Caki2 (cell line): ENCODE measurements at regions not wholly inside any gene's neighbourhood (a gene's known extent, or its start where the extent isn't known, plus 50 kb on each side); places are given as distances from the start of the nearest gene placed in this dataset.
"Not testable (repeated sequence)": the region's sequence is repeated elsewhere in the genome, so short reads cannot be mapped to it uniquely, and the experiment has no call there.

Experiments used
- DNase-seq: peaks from one replicate; pipeline ENCODE4 v3.0.0-alpha.2; 2015; ENCODE audit warnings: low read depth
- in situ Hi-C: cut with HindIII; loops from 2 replicates; pipeline ENCODE4 v1.10.0; 2016; ENCODE audit warnings: low sequenced_read_pairs, low pct_unique_long_range_greater_than_20kb, mixed read lengths

DNA sequence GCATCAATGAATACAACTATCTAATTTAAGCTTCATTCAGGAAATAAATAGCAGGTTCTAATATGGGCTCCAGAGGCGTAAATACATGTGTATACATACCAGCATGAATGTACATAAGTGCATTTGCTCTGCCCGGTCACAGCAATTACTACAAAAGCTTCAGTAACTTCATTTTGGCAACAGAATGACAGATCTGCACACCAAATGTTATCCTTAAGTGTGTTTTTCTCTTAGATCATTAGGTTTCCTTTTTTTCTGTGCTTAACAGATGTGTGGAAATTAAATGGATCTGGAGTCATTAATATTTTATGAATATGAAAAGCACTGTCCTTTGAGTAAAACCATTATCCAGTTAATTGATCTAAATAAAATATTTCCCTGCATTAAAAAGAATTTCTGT, 159.0 kb upstream of the MEOX2 start:
- no peak for DNase-seq
- in situ Hi-C loops = no loop called here

- in situ Hi-C loops = no loop called here
- DNase-seq = no peak
Observed at GRCh38 chr7:15839416-15840100, 153.1 kb upstream of the MEOX2 start.

GRCh38 chr7:15838265-15838664, 151.8 kb upstream of the MEOX2 start:
- DNase-seq = no peak

DNA sequence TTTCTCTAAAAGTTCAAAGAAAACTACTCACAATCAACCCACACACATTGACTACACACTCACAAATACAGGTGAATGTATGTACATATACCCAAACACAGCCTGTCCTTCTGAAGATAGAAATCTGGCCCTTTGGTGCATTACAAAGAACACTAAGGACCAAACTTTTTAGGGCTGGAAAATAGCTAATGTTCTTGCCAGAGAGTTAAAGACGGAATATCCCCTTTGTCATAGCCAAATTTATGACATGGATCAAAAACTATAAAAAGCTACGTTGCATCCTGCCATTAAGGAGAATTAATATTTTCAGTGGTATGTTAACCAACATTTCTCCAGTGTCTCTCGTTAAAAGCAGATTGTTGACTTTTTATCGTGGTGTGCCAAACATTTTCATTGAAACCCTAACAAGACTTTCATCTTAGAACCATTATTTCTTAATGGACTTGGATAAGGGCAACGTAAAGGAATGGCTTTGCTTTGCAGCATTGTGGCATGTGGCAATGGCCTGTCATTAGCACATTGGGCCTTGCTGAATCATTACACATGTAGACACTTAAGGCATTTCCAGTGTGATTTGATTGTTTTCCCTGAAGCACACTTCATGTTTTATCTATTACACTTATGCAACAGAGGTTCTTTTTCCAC, 150.9 kb upstream of the MEOX2 start:
- in situ Hi-C loops = no loop called here
- DNase-seq = no peak

More at GRCh38 chr7:15838265-15838664, 151.8 kb upstream of the MEOX2 start:
- in situ Hi-C loops = no loop called here

DNA sequence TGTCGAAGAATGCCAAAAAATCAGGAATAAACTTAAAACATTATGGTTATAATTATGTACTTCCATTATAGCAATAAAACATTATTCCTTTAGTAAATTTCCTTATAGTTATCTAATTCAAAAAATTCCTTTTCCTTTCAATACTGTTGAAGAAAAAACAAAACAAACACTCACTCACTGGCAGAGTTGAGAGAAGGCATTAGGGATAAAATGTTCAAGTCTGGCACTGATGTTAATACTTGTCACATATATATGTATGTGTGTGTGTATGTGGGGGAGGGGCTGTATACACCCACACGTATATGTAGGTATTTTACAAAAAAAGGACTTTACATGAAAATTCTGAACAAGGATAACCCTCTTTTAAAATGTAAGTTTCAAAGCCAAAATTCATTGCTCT, 150.2 kb upstream of the MEOX2 start:
- in situ Hi-C loops = no loop called here
- no peak for DNase-seq

GRCh38 chr7:15836041-15836440, 149.6 kb upstream of the MEOX2 start:
- no peak for DNase-seq
- in situ Hi-C loops = no loop called here

DNA sequence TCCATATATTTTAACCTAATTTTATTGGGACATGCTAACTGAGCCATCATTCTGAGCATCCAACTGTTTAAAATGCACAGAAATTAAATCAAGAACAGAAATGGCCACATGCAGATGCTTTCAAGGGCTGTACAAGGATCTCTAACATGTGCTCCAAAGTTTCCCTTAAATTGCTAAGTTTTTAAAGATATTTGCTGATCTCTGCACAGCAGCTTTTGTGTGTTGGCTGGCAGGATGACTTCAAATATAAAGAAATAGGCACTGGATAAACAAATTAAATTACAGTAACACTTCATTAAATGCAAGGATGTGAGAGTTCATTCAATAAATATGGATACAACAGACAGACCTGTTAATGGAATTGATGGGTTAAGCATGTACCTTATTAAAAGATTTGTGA, 148.0 kb upstream of the MEOX2 start:
- no peak for DNase-seq
- in situ Hi-C loops = no loop called here

DNA sequence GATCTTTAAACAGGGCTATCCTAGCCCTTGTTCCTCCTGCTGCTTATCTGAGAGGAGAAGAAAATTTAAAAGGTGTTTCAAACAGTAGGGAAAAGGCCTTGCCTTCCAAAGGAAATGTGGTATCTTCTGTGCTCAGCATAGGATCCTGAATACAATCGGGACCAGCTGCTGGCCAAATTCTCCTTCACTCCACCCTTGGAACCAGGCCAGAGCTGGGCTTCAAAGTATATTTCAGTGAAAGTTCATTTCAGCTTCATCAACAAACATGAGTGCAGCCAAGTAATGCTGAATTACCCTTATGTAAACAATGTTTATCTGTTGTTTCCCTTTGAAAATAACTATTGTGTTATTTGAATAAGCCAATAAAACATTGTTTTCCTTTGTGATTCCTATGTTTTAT, 146.5 kb upstream of the MEOX2 start:
- in situ Hi-C loops = no loop called here

GRCh38 chr7:15831606-15832005, 145.1 kb upstream of the MEOX2 start:
- no peak for DNase-seq
- in situ Hi-C loops = no loop called here

More for the DNA sequence above, 146.5 kb upstream of the MEOX2 start:
- DNase-seq = no peak

DNA sequence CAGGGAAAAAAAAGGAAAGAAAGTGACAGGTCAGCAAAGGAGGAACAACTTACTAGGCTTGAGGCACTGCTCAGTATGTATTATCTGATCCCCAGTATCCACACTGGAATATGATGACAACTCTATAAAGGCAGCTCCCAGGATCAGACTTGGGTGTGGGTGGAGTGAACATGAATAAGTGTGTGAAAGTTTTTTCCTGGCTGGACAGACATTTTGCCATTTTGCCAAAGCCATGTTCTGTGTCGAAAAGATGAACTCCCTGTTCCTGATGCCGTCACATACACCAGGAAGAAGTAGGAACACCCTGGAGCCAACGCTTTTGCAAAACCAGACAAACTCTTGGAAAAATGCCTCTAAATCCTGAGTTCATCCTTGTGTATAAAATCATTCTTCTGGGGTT, 143.2 kb upstream of the MEOX2 start:
- DNase-seq = no peak
- in situ Hi-C loops = no loop called here

DNA sequence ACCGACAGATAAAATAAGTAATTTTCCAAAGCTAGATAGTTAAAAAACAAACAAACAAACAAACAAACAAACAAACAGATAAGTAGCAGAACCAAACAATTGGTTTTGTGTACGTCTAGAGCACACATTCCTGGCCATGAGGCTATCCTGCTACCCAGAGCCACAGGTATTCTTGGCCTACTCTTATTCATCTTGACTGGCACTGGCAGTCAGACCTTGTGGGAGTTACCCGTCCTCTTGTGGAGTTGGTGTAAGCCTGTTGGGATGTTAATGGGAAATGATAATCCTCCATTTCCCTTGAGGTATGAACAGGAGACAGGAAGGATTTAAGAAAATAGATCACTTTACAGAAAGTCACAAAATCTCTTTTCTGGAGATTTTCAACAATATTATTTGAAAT, 142.4 kb upstream of the MEOX2 start:
- in situ Hi-C loops = no loop called here
- no peak for DNase-seq

DNA sequence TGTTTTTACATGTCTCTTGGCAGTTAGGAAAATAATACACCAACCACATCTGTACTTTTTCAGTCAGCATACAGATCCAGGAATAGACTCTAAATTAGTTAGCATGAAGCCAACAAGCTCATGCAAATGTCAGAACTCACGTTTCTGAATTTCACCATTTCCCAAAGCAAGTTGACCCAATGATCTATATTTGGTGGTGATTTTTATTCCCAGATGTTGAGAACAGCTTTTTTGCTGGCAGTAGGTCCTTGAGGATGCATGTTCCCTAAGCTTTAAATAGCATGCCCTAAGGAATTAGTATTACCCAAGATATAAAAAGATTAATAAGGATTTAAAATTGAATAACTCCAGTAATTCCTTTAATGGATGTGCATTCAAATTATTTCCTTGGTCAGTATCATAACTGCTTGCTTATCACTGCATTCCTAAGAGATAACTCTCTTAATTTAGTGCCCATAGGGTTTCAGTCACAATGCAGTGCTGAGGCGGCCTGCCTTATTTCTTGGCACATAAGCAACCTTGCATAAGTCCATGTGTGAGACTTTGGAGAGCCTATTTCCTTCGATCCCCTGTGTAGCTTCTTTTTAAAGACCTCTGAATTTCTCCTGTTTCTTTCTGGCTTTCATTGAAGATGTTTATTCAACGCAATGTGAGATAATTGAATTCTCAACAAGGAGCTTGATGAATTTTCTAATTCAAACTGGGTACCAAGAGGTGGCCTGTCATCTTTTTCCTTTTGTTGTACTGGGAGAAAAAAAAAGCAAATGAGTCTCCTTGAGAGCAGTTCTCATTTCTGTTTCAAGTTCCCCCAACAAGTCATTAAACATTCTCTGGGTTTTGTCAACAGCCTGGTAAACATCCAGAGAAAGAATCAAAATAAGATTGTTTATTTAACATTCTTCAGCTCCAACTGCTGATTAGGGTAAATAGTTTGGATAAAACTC, 135.3 kb upstream of the MEOX2 start:
- in situ Hi-C loops = no loop called here
- no peak for DNase-seq

GRCh38 chr7:15820319-15820718, 133.8 kb upstream of the MEOX2 start:
- in situ Hi-C loops = no loop called here
- DNase-seq = no peak

- no peak for DNase-seq
- in situ Hi-C loops = no loop called here
Observed at GRCh38 chr7:15816835-15817426, 130.4 kb upstream of the MEOX2 start.

DNA sequence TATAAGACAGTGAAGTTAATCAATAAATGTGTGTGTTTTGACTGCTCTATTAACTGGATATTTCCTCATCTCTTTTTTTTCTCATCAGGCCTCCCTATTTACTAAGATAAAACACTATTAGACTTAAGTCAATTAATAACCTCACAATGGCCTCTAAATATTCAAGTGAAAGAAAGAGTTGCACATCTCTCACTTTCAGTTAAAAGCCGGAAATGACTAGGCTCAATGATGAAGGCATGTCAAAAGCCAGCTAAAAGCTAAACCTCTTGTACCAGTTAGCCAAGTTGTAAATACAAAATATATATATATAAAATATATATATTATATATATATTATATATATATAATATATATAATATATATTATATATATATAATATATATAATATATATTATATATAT, 127.0 kb upstream of the MEOX2 start:
- no peak for DNase-seq
- in situ Hi-C loops = no loop called here

- in situ Hi-C loops, DNase-seq: not testable (repeated sequence)
Observed at GRCh38 chr7:15810383-15810782, 123.9 kb upstream of the MEOX2 start.

- DNase-seq, in situ Hi-C loops: not testable (repeated sequence)
Observed at GRCh38 chr7:15809936-15810335, 123.5 kb upstream of the MEOX2 start.

DNA sequence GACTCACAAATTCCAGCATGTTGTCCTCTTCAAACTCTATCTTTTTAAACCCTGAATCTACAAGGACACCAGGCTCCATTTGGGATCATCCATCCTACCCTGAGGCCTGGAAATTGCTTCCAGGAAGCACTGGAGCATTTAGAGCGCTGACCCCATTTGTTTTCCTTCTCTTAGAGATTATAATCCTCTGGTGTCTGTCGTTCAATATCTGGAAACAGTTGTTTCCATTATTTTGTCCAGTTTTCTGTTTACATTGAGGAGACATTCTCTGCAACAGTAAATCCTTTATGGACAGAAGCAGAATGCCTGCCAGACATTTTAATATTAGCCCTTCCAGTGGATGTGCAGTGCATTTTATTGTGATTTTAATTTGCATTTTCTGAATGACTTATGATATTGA, 119.4 kb upstream of the MEOX2 start:
- no peak for DNase-seq
- in situ Hi-C loops = no loop called here

DNA sequence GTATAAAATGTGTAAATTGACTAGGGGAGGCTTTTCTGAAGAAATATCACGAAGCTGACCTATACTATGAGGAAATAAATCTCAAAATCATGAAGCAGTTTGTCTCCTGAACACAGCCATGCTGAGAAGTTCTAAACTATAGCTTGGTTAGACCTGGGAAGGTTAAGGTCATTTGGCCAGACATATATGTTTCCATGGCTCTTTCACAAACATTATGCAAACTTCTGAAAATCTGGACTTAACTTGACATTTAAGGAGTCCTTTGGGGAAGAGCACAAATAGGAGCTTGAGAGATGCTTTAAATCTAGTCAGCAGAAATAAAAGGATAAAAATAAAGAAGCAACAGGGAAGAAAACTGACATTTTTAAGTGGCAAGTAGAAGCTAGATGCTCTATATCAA, 115.9 kb upstream of the MEOX2 start:
- in situ Hi-C loops = no loop called here
- no peak for DNase-seq
